ENCODE measurements at regions not wholly inside any gene's neighbourhood (a gene's known extent, or its start where the extent isn't known, plus 50 kb on each side); places are given as distances from the start of the nearest gene placed in this dataset.
"Not testable (repeated sequence)": the region's sequence is repeated elsewhere in the genome, so short reads cannot be mapped to it uniquely, and the experiment has no call there.

GRCh38 chr10:3559011-3559410 is 226.0 kb downstream of the KLF6 start:
- peaks cover 3% of the 10 kb centered on the region for H3K9me3 Mint-ChIP-seq
- peaks cover 9% of the 10 kb centered on the region for H3K27me3 Mint-ChIP-seq
- no peak for DNase-seq (ENCODE audit: low spot score in 2 of 2)
- H3K4me1 Mint-ChIP-seq = peaks cover 4% of the 10 kb centered on the region
- no peaks in the 10 kb centered on the region for H3K36me3 Mint-ChIP-seq
- ATAC-seq (ENCODE audit: low read depth) = no peak
- no peak overlapping the region for H3K27ac Mint-ChIP-seq
- no peak overlapping the region for H3K4me3 Mint-ChIP-seq

GRCh38 chr10:3556191-3557017 is 228.6 kb downstream of the KLF6 start:
- DNase-seq (ENCODE audit: low spot score in 2 of 2); H3K9me3 Mint-ChIP-seq; H3K4me1 Mint-ChIP-seq; ATAC-seq (ENCODE audit: low read depth); H3K27me3 Mint-ChIP-seq; H3K36me3 Mint-ChIP-seq: not testable (repeated sequence)
- Mint-ChIP-seq H3K4me3 (peak overlapping the region; percentile 52), H3K27ac (peak overlapping the region; percentile 11)

- Mint-ChIP-seq H3K4me3 (no peak overlapping the region), H3K9me3 (peaks cover 3% of the 10 kb centered on the region), H3K4me1 (peaks cover 10% of the 10 kb centered on the region), H3K36me3 (no peaks in the 10 kb centered on the region), H3K27me3 (peaks cover 9% of the 10 kb centered on the region), H3K27ac (peak overlapping the region; percentile 60)
- DNase-seq (ENCODE audit: low spot score in 2 of 2) (no peak), ATAC-seq (ENCODE audit: low read depth) (no peak)
Measured at GRCh38 chr10:3554121-3554522, 230.9 kb downstream of the KLF6 start.

GRCh38 chr10:3552281-3552680 is 232.7 kb downstream of the KLF6 start:
- no peak for ATAC-seq (ENCODE audit: low read depth)
- Mint-ChIP-seq H3K9me3 (peaks cover 3% of the 10 kb centered on the region), H3K4me3 (no peak overlapping the region), H3K4me1 (peaks cover 13% of the 10 kb centered on the region), H3K27ac (peak overlapping the region; percentile 60), H3K36me3 (no peaks in the 10 kb centered on the region), H3K27me3 (peaks cover 6% of the 10 kb centered on the region)
- DNase-seq (ENCODE audit: low spot score in 2 of 2) = no peak

GRCh38 chr10:3551761-3552160 is 233.2 kb downstream of the KLF6 start:
- Mint-ChIP-seq H3K4me3 (no peak overlapping the region), H3K36me3 (peaks cover under 1% of the 10 kb centered on the region), H3K27me3 (peaks cover 6% of the 10 kb centered on the region), H3K4me1 (peaks cover 13% of the 10 kb centered on the region), H3K27ac (no peak overlapping the region), H3K9me3 (peaks cover 3% of the 10 kb centered on the region)
- ATAC-seq (ENCODE audit: low read depth) (no peak), DNase-seq (ENCODE audit: low spot score in 2 of 2) (no peak)

GRCh38 chr10:3549118-3549517 is 235.9 kb downstream of the KLF6 start:
- no peak overlapping the region for H3K4me3 Mint-ChIP-seq
- peak; percentile 71 for ATAC-seq (ENCODE audit: low read depth)
- no peaks in the 10 kb centered on the region for H3K9me3 Mint-ChIP-seq
- peaks cover 11% of the 10 kb centered on the region for H3K4me1 Mint-ChIP-seq
- peaks cover 2% of the 10 kb centered on the region for H3K36me3 Mint-ChIP-seq
- no peak for DNase-seq (ENCODE audit: low spot score in 2 of 2)
- H3K27ac Mint-ChIP-seq = peak overlapping the region; percentile 1
- H3K27me3 Mint-ChIP-seq = no peaks in the 10 kb centered on the region

GRCh38 chr10:3548702-3549101 is 236.3 kb downstream of the KLF6 start:
- H3K9me3 Mint-ChIP-seq = no peaks in the 10 kb centered on the region
- H3K27ac Mint-ChIP-seq = no peak overlapping the region
- ATAC-seq (ENCODE audit: low read depth) = no peak

GRCh38 chr10:3548076-3548475 is 236.9 kb downstream of the KLF6 start:
- no peak for DNase-seq (ENCODE audit: low spot score in 2 of 2)
- Mint-ChIP-seq H3K9me3 (no peaks in the 10 kb centered on the region), H3K27me3 (no peaks in the 10 kb centered on the region), H3K36me3 (peaks cover 2% of the 10 kb centered on the region), H3K27ac (no peak overlapping the region), H3K4me3 (no peak overlapping the region), H3K4me1 (peaks cover 9% of the 10 kb centered on the region)
- ATAC-seq (ENCODE audit: low read depth) = no peak

More at GRCh38 chr10:3548702-3549101, 236.3 kb downstream of the KLF6 start:
- Mint-ChIP-seq H3K4me1 (peaks cover 9% of the 10 kb centered on the region), H3K36me3 (peaks cover 2% of the 10 kb centered on the region), H3K4me3 (no peak overlapping the region), H3K27me3 (no peaks in the 10 kb centered on the region)
- DNase-seq (ENCODE audit: low spot score in 2 of 2) = no peak

GRCh38 chr10:3544561-3544960 is 240.4 kb downstream of the KLF6 start:
- Mint-ChIP-seq H3K9me3 (no peaks in the 10 kb centered on the region), H3K36me3 (peaks cover 2% of the 10 kb centered on the region), H3K27me3 (no peaks in the 10 kb centered on the region), H3K27ac (no peak overlapping the region), H3K4me1 (peaks cover 5% of the 10 kb centered on the region), H3K4me3 (no peak overlapping the region)
- no peak for DNase-seq (ENCODE audit: low spot score in 2 of 2)
- no peak for ATAC-seq (ENCODE audit: low read depth)

GRCh38 chr10:3542185-3542611 is 242.8 kb downstream of the KLF6 start:
- Mint-ChIP-seq H3K4me1 (no peaks in the 10 kb centered on the region), H3K9me3 (no peaks in the 10 kb centered on the region), H3K27me3 (no peaks in the 10 kb centered on the region), H3K27ac (no peak overlapping the region), H3K4me3 (no peak overlapping the region), H3K36me3 (peaks cover 2% of the 10 kb centered on the region)
- DNase-seq (ENCODE audit: low spot score in 2 of 2) (no peak), ATAC-seq (ENCODE audit: low read depth) (no peak)

- no peak for ATAC-seq (ENCODE audit: low read depth)
- Mint-ChIP-seq H3K36me3 (no peaks in the 10 kb centered on the region), H3K4me1 (no peaks in the 10 kb centered on the region), H3K9me3 (no peaks in the 10 kb centered on the region), H3K27ac (no peak overlapping the region), H3K4me3 (no peak overlapping the region), H3K27me3 (no peaks in the 10 kb centered on the region)
- DNase-seq (ENCODE audit: low spot score in 2 of 2) = no peak
Measured at GRCh38 chr10:3539696-3540383, 245.2 kb downstream of the KLF6 start.

- DNase-seq (ENCODE audit: low spot score in 2 of 2) (no peak), ATAC-seq (ENCODE audit: low read depth) (no peak)
- Mint-ChIP-seq H3K36me3 (no peaks in the 10 kb centered on the region), H3K27me3 (no peaks in the 10 kb centered on the region), H3K4me3 (no peak overlapping the region), H3K4me1 (no peaks in the 10 kb centered on the region), H3K9me3 (no peaks in the 10 kb centered on the region), H3K27ac (no peak overlapping the region)
Measured at GRCh38 chr10:3538656-3539531, 246.1 kb downstream of the KLF6 start.

GRCh38 chr10:3538291-3538655 is 246.7 kb downstream of the KLF6 start:
- no peak overlapping the region for H3K4me3 Mint-ChIP-seq
- H3K4me1 Mint-ChIP-seq = no peaks in the 10 kb centered on the region
- DNase-seq (ENCODE audit: low spot score in 2 of 2) (no peak), ATAC-seq (ENCODE audit: low read depth) (no peak)
- no peak overlapping the region for H3K27ac Mint-ChIP-seq
- no peaks in the 10 kb centered on the region for H3K36me3 Mint-ChIP-seq
- H3K27me3 Mint-ChIP-seq = no peaks in the 10 kb centered on the region
- no peaks in the 10 kb centered on the region for H3K9me3 Mint-ChIP-seq

- Mint-ChIP-seq H3K36me3 (no peaks in the 10 kb centered on the region), H3K27ac (no peak overlapping the region), H3K4me1 (no peaks in the 10 kb centered on the region), H3K27me3 (no peaks in the 10 kb centered on the region), H3K9me3 (no peaks in the 10 kb centered on the region), H3K4me3 (no peak overlapping the region)
- no peak for DNase-seq (ENCODE audit: low spot score in 2 of 2)
- no peak for ATAC-seq (ENCODE audit: low read depth)
Measured at GRCh38 chr10:3537518-3537917, 247.5 kb downstream of the KLF6 start.

Data from memory B cell (primary cell).